ENCODE measurements at regions not wholly inside any gene's neighbourhood (a gene's known extent, or its start where the extent isn't known, plus 50 kb on each side); places are given as distances from the start of the nearest gene placed in this dataset.

GRCh38 chr1:216777148-216777547 lies 53.9 kb upstream of the ESRRG start:
- intact Hi-C loops (cut with DNase I), result no loop called here

More at GRCh38 chr1:216777148-216777547, 53.9 kb upstream of the ESRRG start:
- Histone ChIP-seq H3K36me3 (no peaks in the 10 kb centered on the region), H3K4me1 (no peaks in the 10 kb centered on the region), H3K27me3 (no peaks in the 10 kb centered on the region), H3K4me3 (no peak overlapping the region), H3K9me3 (no peaks in the 10 kb centered on the region), H3K27ac (no peak overlapping the region)
- no peak for DNase-seq
- TF ChIP-seq POLR2AphosphoS5 (IDR thresholded peaks at IDR 0.05) (no peak), CTCF (IDR thresholded peaks at IDR 0.05) (no peak), POLR2A (IDR thresholded peaks at IDR 0.05) (no peak), EP300 (IDR thresholded peaks at IDR 0.05) (no peak)
- 93 to 96% methylated on average over 5 of the region's 5 CpGs for WGBS, 2 donors
